T-helper 2 cell treated with Interferon-gamma antibody and Interleukin-4, amounts not matched to agents 5 μg/mL and 100 μg/mL, for 36 hours (primary cell): ENCODE measurements at regions not wholly inside any gene's neighbourhood (a gene's known extent, or its start where the extent isn't known, plus 50 kb on each side); places are given as distances from the start of the nearest gene placed in this dataset.
A peak's percentile ranks its signal among the peaks of the same experiment; 100 is the strongest.

Source experiments
- DNase-seq: peaks from one replicate; pipeline ENCODE4 v3.0.0; 2021; ENCODE audit warnings: low spot score
- H3K27ac Mint-ChIP-seq: one replicate; pipeline ENCODE4 v1.8.0; 2021; ENCODE audit warnings: mild to moderate bottlenecking, mixed read lengths
- H3K27me3 Mint-ChIP-seq: one replicate; pipeline ENCODE4 v1.8.0; 2021; ENCODE audit warnings: low read depth, mixed read lengths
- H3K36me3 Mint-ChIP-seq: one replicate; pipeline ENCODE4 v1.8.0; 2021; ENCODE audit warnings: low read depth, mixed read lengths
- H3K4me1 Mint-ChIP-seq: one replicate; pipeline ENCODE4 v1.8.0; 2021; ENCODE audit warnings: low read depth, mixed read lengths
- H3K4me3 Mint-ChIP-seq: one replicate; pipeline ENCODE4 v1.8.0; 2022; ENCODE audit warnings: mild to moderate bottlenecking, moderate library complexity, mixed read lengths
- H3K9me3 Mint-ChIP-seq: one replicate; pipeline ENCODE4 v1.8.0; 2021; ENCODE audit warnings: mixed read lengths

GRCh38 chr5:155746367-155747038 is 580.5 kb upstream of the SGCD start:
- Mint-ChIP-seq H3K36me3 (no peaks in the 10 kb centered on the region), H3K27ac (no peak overlapping the region), H3K4me3 (no peak overlapping the region), H3K27me3 (no peaks in the 10 kb centered on the region), H3K4me1 (no peaks in the 10 kb centered on the region), H3K9me3 (no peaks in the 10 kb centered on the region)
- DNase-seq, result no peak

GRCh38 chr5:155750101-155750500 is 576.9 kb upstream of the SGCD start:
- Mint-ChIP-seq H3K27ac (no peak overlapping the region), H3K4me1 (no peaks in the 10 kb centered on the region), H3K9me3 (no peaks in the 10 kb centered on the region), H3K27me3 (no peaks in the 10 kb centered on the region), H3K4me3 (no peak overlapping the region), H3K36me3 (no peaks in the 10 kb centered on the region)
- no peak for DNase-seq

- Mint-ChIP-seq H3K27ac (no peak overlapping the region), H3K9me3 (no peaks in the 10 kb centered on the region), H3K4me3 (no peak overlapping the region), H3K36me3 (no peaks in the 10 kb centered on the region), H3K27me3 (no peaks in the 10 kb centered on the region), H3K4me1 (no peaks in the 10 kb centered on the region)
- DNase-seq, result no peak
These were observed 576.4 kb upstream of the SGCD start for GRCh38 chr5:155750571-155750970.

- Mint-ChIP-seq H3K36me3 (no peaks in the 10 kb centered on the region), H3K4me3 (no peak overlapping the region), H3K4me1 (no peaks in the 10 kb centered on the region), H3K9me3 (no peaks in the 10 kb centered on the region), H3K27ac (no peak overlapping the region), H3K27me3 (no peaks in the 10 kb centered on the region)
- no peak for DNase-seq
These were observed 572.9 kb upstream of the SGCD start for GRCh38 chr5:155753943-155754581.

- Mint-ChIP-seq H3K36me3 (peaks cover 4% of the 10 kb centered on the region), H3K27me3 (no peaks in the 10 kb centered on the region), H3K9me3 (peaks cover 19% of the 10 kb centered on the region), H3K4me3 (no peak overlapping the region), H3K27ac (no peak overlapping the region), H3K4me1 (no peaks in the 10 kb centered on the region)
- DNase-seq, result no peak
These were observed 567.7 kb upstream of the SGCD start for GRCh38 chr5:155759252-155759651.

GRCh38 chr5:155759984-155760383 is 567.0 kb upstream of the SGCD start:
- Mint-ChIP-seq H3K9me3 (peaks cover 19% of the 10 kb centered on the region), H3K4me1 (no peaks in the 10 kb centered on the region), H3K27ac (no peak overlapping the region), H3K36me3 (peaks cover 4% of the 10 kb centered on the region), H3K27me3 (no peaks in the 10 kb centered on the region), H3K4me3 (no peak overlapping the region)
- DNase-seq, result no peak

- peaks cover 19% of the 10 kb centered on the region for H3K9me3 Mint-ChIP-seq
- no peak overlapping the region for H3K4me3 Mint-ChIP-seq
- H3K27ac Mint-ChIP-seq, result peak overlapping the region; percentile 43
- no peaks in the 10 kb centered on the region for H3K4me1 Mint-ChIP-seq
- no peak for DNase-seq
- no peaks in the 10 kb centered on the region for H3K27me3 Mint-ChIP-seq
- peaks cover 4% of the 10 kb centered on the region for H3K36me3 Mint-ChIP-seq
These were observed 565.5 kb upstream of the SGCD start for GRCh38 chr5:155761502-155761901.

- Mint-ChIP-seq H3K27ac (no peak overlapping the region), H3K36me3 (peaks cover 4% of the 10 kb centered on the region), H3K4me1 (no peaks in the 10 kb centered on the region), H3K4me3 (no peak overlapping the region), H3K9me3 (peaks cover 12% of the 10 kb centered on the region), H3K27me3 (no peaks in the 10 kb centered on the region)
- DNase-seq, result no peak
These were observed 561.2 kb upstream of the SGCD start for GRCh38 chr5:155765715-155766114.

GRCh38 chr5:155767470-155767869 is 559.5 kb upstream of the SGCD start:
- no peak for DNase-seq
- Mint-ChIP-seq H3K9me3 (peaks cover 1% of the 10 kb centered on the region), H3K27ac (no peak overlapping the region), H3K27me3 (no peaks in the 10 kb centered on the region), H3K4me3 (no peak overlapping the region), H3K4me1 (no peaks in the 10 kb centered on the region), H3K36me3 (no peaks in the 10 kb centered on the region)

GRCh38 chr5:155768332-155768731 is 558.6 kb upstream of the SGCD start:
- Mint-ChIP-seq H3K9me3 (no peaks in the 10 kb centered on the region), H3K4me3 (no peak overlapping the region), H3K36me3 (no peaks in the 10 kb centered on the region), H3K4me1 (no peaks in the 10 kb centered on the region), H3K27me3 (no peaks in the 10 kb centered on the region), H3K27ac (no peak overlapping the region)
- no peak for DNase-seq

- no peaks in the 10 kb centered on the region for H3K9me3 Mint-ChIP-seq
- no peak overlapping the region for H3K4me3 Mint-ChIP-seq
- peaks cover 3% of the 10 kb centered on the region for H3K4me1 Mint-ChIP-seq
- no peaks in the 10 kb centered on the region for H3K27me3 Mint-ChIP-seq
- no peaks in the 10 kb centered on the region for H3K36me3 Mint-ChIP-seq
- H3K27ac Mint-ChIP-seq, result no peak overlapping the region
- DNase-seq, result no peak
These were observed 554.8 kb upstream of the SGCD start for GRCh38 chr5:155772009-155772662.

- Mint-ChIP-seq H3K36me3 (no peaks in the 10 kb centered on the region), H3K4me1 (peaks cover 3% of the 10 kb centered on the region), H3K9me3 (no peaks in the 10 kb centered on the region), H3K27ac (no peak overlapping the region), H3K27me3 (no peaks in the 10 kb centered on the region), H3K4me3 (no peak overlapping the region)
- DNase-seq, result no peak
These were observed 553.3 kb upstream of the SGCD start for GRCh38 chr5:155773680-155774079.

GRCh38 chr5:155780260-155780659 is 546.7 kb upstream of the SGCD start:
- no peaks in the 10 kb centered on the region for H3K27me3 Mint-ChIP-seq
- H3K27ac Mint-ChIP-seq, result no peak overlapping the region
- H3K4me1 Mint-ChIP-seq, result no peaks in the 10 kb centered on the region
- H3K36me3 Mint-ChIP-seq, result no peaks in the 10 kb centered on the region
- no peak for DNase-seq
- H3K4me3 Mint-ChIP-seq, result no peak overlapping the region
- H3K9me3 Mint-ChIP-seq, result no peaks in the 10 kb centered on the region

GRCh38 chr5:155783246-155783645 is 543.7 kb upstream of the SGCD start:
- H3K27ac Mint-ChIP-seq, result no peak overlapping the region
- H3K9me3 Mint-ChIP-seq, result no peaks in the 10 kb centered on the region
- H3K4me3 Mint-ChIP-seq, result no peak overlapping the region
- H3K36me3 Mint-ChIP-seq, result no peaks in the 10 kb centered on the region
- H3K27me3 Mint-ChIP-seq, result no peaks in the 10 kb centered on the region
- H3K4me1 Mint-ChIP-seq, result no peaks in the 10 kb centered on the region
- no peak for DNase-seq
